Small intestine (tissue), 7 donors: ENCODE measurements at regions not wholly inside any gene's neighbourhood (a gene's known extent, or its start where the extent isn't known, plus 50 kb on each side); places are given as distances from the start of the nearest gene placed in this dataset.

ENCODE experiments used
- DNase-seq, 2 donors: peaks; one replicate each; pipeline versions ENCODE4 v3.0.0 to v3.0.0-alpha.2; 2013
- FAIRE-seq: peaks from 2 replicates; lab custom pipeline; 2012; peaks lifted over from hg19 to GRCh38; lab: Jason Lieb, UNC
- H3K27ac ChIP-seq, 3 donors: one replicate each; pipeline ENCODE4 v1.5.1; 2013; ENCODE audit warnings: low read length in 2 of 3, mild to moderate bottlenecking in 2 of 3, control low read depth in 1 of 3, inconsistent platforms in 1 of 3, low read depth in 1 of 3, moderate library complexity in 1 of 3
- H3K27me3 ChIP-seq, 3 donors: one replicate each; pipeline ENCODE4 v1.6.1; 2013; ENCODE audit warnings: low read length in 3 of 3, inconsistent platforms in 1 of 3; ENCODE audit not compliant: control insufficient read depth in 3 of 3, insufficient read depth in 3 of 3
- H3K36me3 ChIP-seq, 3 donors: one replicate each; pipeline ENCODE4 v1.6.1; 2013; ENCODE audit warnings: low read length in 3 of 3, inconsistent platforms in 1 of 3, low read depth in 1 of 3, mild to moderate bottlenecking in 1 of 3, moderate library complexity in 1 of 3; ENCODE audit not compliant: control insufficient read depth in 3 of 3, insufficient read depth in 2 of 3
- H3K4me1 ChIP-seq, 3 donors: one replicate each; pipeline ENCODE4 v1.6.1; 2013; ENCODE audit warnings: low read length in 2 of 3, inconsistent platforms in 1 of 3, low read depth in 1 of 3, mild to moderate bottlenecking in 1 of 3, moderate library complexity in 1 of 3; ENCODE audit not compliant: control insufficient read depth in 3 of 3, insufficient read depth in 2 of 3
- H3K4me3 ChIP-seq, 3 donors: one replicate each; pipeline ENCODE4 v1.5.1; 2013; ENCODE audit warnings: low read length in 3 of 3, control low read depth in 1 of 3, inconsistent platforms in 1 of 3, low read depth in 1 of 3, mild to moderate bottlenecking in 1 of 3, moderate library complexity in 1 of 3
- H3K9me3 ChIP-seq, 2 donors: one replicate each; pipeline ENCODE4 v1.6.1; 2013; ENCODE audit warnings: low read depth in 1 of 2, low read length in 1 of 2; ENCODE audit not compliant: control insufficient read depth in 2 of 2, insufficient read depth in 1 of 2
- WGBS, 3 donors: extraction: QIAGEN DNeasy Blood & Tissue Kit; methylation state at CpG; one replicate each; pipeline ENCODE4 v1.1.7; 2013; 5-methylcytosine and 5-hydroxymethylcytosine counted together
- donor health status: healthy with polysubstance abuse.
- donor health status: control.
- donor health status: control.
- donor health status: Bipolar disorder and iron deficiency.
- donor health status: healthy.

GRCh38 chr9:16356196-16356765, 514.2 kb downstream of the BNC2 start:
- no peak overlapping the region for H3K4me3 ChIP-seq
- no peak for DNase-seq
- FAIRE-seq, result no peak
- peaks cover 0 to 6% (median 0%) of the 10 kb centered on the region in 3 donors for H3K27me3 ChIP-seq
- no peaks in the 10 kb centered on the region for H3K36me3 ChIP-seq
- H3K4me1 ChIP-seq, result no peaks in the 10 kb centered on the region
- no peak overlapping the region for H3K27ac ChIP-seq
- WGBS, 3 donors, result 70 to 72% (median 71%) methylated on average over 8 of the region's 8 CpGs
- H3K9me3 ChIP-seq, result peaks cover 0 to 3% of the 10 kb centered on the region in 2 donors

- 73 to 82% (median 78%) methylated on average over 4 of the region's 4 CpGs for WGBS, 3 donors
- Histone ChIP-seq H3K9me3 (peaks cover 0 to 3% of the 10 kb centered on the region in 2 donors), H3K4me1 (no peaks in the 10 kb centered on the region), H3K27ac (no peak overlapping the region), H3K36me3 (no peaks in the 10 kb centered on the region), H3K27me3 (peaks cover 0 to 6% (median 0%) of the 10 kb centered on the region in 3 donors), H3K4me3 (no peak overlapping the region)
- DNase-seq, result no peak
- FAIRE-seq, result no peak
Observed at GRCh38 chr9:16357828-16358227, 512.6 kb downstream of the BNC2 start.

- Histone ChIP-seq H3K27me3 (peaks cover 0 to 6% (median 0%) of the 10 kb centered on the region in 3 donors), H3K4me1 (no peaks in the 10 kb centered on the region), H3K27ac (no peak overlapping the region), H3K4me3 (no peak overlapping the region), H3K36me3 (no peaks in the 10 kb centered on the region), H3K9me3 (peaks cover 0 to 3% of the 10 kb centered on the region in 2 donors)
- FAIRE-seq (no peak), DNase-seq (no peak)
- 68 to 91% (median 74%) methylated on average over 2 of the region's 2 CpGs for whole genome bisulfite sequencing, 3 donors
Observed at GRCh38 chr9:16358751-16359150, 511.7 kb downstream of the BNC2 start.
